PC-9 (cell line): ENCODE measurements at regions not wholly inside any gene's neighbourhood (a gene's known extent, or its start where the extent isn't known, plus 50 kb on each side); places are given as distances from the start of the nearest gene placed in this dataset.

Source experiments
- BruUV-seq: library from RNA; stranded (reverse); fragments of 400-500 nt; replicated peaks from 2 replicates; lab custom pipeline; 2021; lab: Mats Ljungman, UMichigan
- CTCF ChIA-PET: fragments of 300-600 bp; sonication (Branson Sonifier 250); formaldehyde crosslinking; loops from one replicate; lab custom pipeline; 2022; ENCODE audit warnings: antibody characterized with exemption; lab: Charles Lee
- POLR2A ChIA-PET: fragments of 300-600 bp; sonication (Branson Sonifier 250); formaldehyde crosslinking; loops from one replicate; lab custom pipeline; 2022; ENCODE audit warnings: antibody characterized with exemption; ENCODE audit not compliant: unreplicated experiment; lab: Charles Lee
- DNase-seq, 2 experiments: peaks; one replicate each; pipeline versions ENCODE4 v3.0.0 to v3.0.0-alpha.2; 2015 to 2022; ENCODE audit warnings: mixed read lengths in 1 of 2
- H2AFZ ChIP-seq: fragments of 200-600 bp; sonication (generic); 2 replicates; pipeline ENCODE4 v1.8.1; 2017; ENCODE audit warnings: antibody characterized with exemption
- H3F3A ChIP-seq: fragments of 200-600 bp; sonication (generic); 2 replicates; pipeline ENCODE4 v1.8.1; 2017; ENCODE audit warnings: antibody characterized with exemption, mild to moderate bottlenecking, low read depth; ENCODE audit not compliant: insufficient read depth
- H3K27ac ChIP-seq: fragments of 200-600 bp; sonication (generic); 2 replicates; pipeline ENCODE4 v1.6.1; 2016; ENCODE audit warnings: mixed run types
- H3K27me3 ChIP-seq: fragments of 200-600 bp; sonication (generic); 2 replicates; pipeline ENCODE4 v1.6.1; 2016; ENCODE audit warnings: low read depth, mixed run types; ENCODE audit not compliant: insufficient read depth
- H3K36me3 ChIP-seq: fragments of 200-600 bp; sonication (generic); 2 replicates; pipeline ENCODE4 v1.6.1; 2016; ENCODE audit warnings: low read depth, mixed run types
- H3K4me1 ChIP-seq: fragments of 200-600 bp; sonication (generic); replicated peaks from 2 replicates; pipeline ENCODE4 v1.6.1; 2016; ENCODE audit warnings: mixed run types; ENCODE audit not compliant: insufficient read depth
- H3K4me2 ChIP-seq: fragments of 200-600 bp; sonication (generic); 2 replicates; pipeline ENCODE4 v1.6.1; 2017; ENCODE audit warnings: mixed run types
- H3K4me3 ChIP-seq: fragments of 200-600 bp; sonication (generic); 2 replicates; pipeline ENCODE4 v1.6.1; 2016; ENCODE audit warnings: mixed run types
- H3K79me2 ChIP-seq: fragments of 200-600 bp; sonication (generic); 2 replicates; pipeline ENCODE4 v1.6.1; 2017; ENCODE audit warnings: low read depth, mixed run types
- H3K9me2 ChIP-seq: fragments of 200-600 bp; sonication (generic); 2 replicates; pipeline ENCODE4 v1.8.1; 2017; ENCODE audit warnings: mild to moderate bottlenecking; ENCODE audit not compliant: insufficient read depth
- H3K9me3 ChIP-seq: fragments of 200-600 bp; sonication (generic); 2 replicates; pipeline ENCODE4 v1.8.1; 2016; ENCODE audit warnings: low read depth; ENCODE audit not compliant: insufficient read depth
- H4K20me1 ChIP-seq: fragments of 200-600 bp; sonication (generic); 2 replicates; pipeline ENCODE4 v1.8.1; 2017; ENCODE audit not compliant: insufficient read depth
- CTCF ChIP-seq: fragments of 200-600 bp; sonication (generic); conservative IDR thresholded peaks from 2 replicates; pipeline ENCODE4 v1.6.1; 2017; ENCODE audit warnings: mixed run types, antibody characterized with exemption, mild to moderate bottlenecking, moderate library complexity
- EZH2 ChIP-seq: fragments of 200-600 bp; sonication (generic); IDR thresholded peaks from 2 replicates; pipeline ENCODE4 v1.8.0; 2017; ENCODE audit warnings: antibody characterized with exemption, low read depth
- intact Hi-C: fragments of 100-400 bp; cut with micrococcal nuclease; formaldehyde crosslinking; loops from one replicate; pipeline ENCODE4 v1.10.0; 2022; ENCODE audit not compliant: unreplicated experiment

GRCh38 chr13:73962284-73962683 is 171.9 kb downstream of the KLF12 start:
- ChIA-PET CTCF (no interaction called here), POLR2A (no interaction called here)
- H3F3A ChIP-seq, result no peaks in the 10 kb centered on the region
- H3K36me3 ChIP-seq, result no peaks in the 10 kb centered on the region
- intact Hi-C loops, result no loop called here
- no peak overlapping the region for H3K4me3 ChIP-seq
- no peaks in the 10 kb centered on the region for H3K79me2 ChIP-seq
- no peak for DNase-seq
- H3K9me2 ChIP-seq, result no peaks in the 10 kb centered on the region
- TF ChIP-seq CTCF, result no peak
- TF ChIP-seq EZH2, result no peak
- BruUV-seq, result no TSS peak
- H3K27me3 ChIP-seq, result no peaks in the 10 kb centered on the region
- no peaks in the 10 kb centered on the region for H3K4me1 ChIP-seq
- H3K4me2 ChIP-seq, result no peak overlapping the region
- no peak overlapping the region for H3K27ac ChIP-seq
- H4K20me1 ChIP-seq, result no peaks in the 10 kb centered on the region
- H3K9me3 ChIP-seq, result no peaks in the 10 kb centered on the region
- no peak overlapping the region for H2AFZ ChIP-seq

- Histone ChIP-seq H3K4me1 (no peaks in the 10 kb centered on the region), H4K20me1 (no peaks in the 10 kb centered on the region), H3K36me3 (no peaks in the 10 kb centered on the region), H2AFZ (no peak overlapping the region), H3K9me2 (no peaks in the 10 kb centered on the region), H3K4me2 (no peak overlapping the region), H3K27me3 (no peaks in the 10 kb centered on the region), H3K9me3 (no peaks in the 10 kb centered on the region), H3K79me2 (no peaks in the 10 kb centered on the region), H3K4me3 (no peak overlapping the region), H3K27ac (no peak overlapping the region), H3F3A (no peaks in the 10 kb centered on the region)
- ChIA-PET CTCF (no interaction called here), POLR2A (no interaction called here)
- intact Hi-C loops, result no loop called here
- BruUV-seq, result no TSS peak
- TF ChIP-seq EZH2 (no peak), CTCF (no peak)
- DNase-seq, result no peak
These were observed 173.0 kb downstream of the KLF12 start for GRCh38 chr13:73961181-73961580.

GRCh38 chr13:73960474-73960873 is 173.7 kb downstream of the KLF12 start:
- Histone ChIP-seq H3K27ac (no peak overlapping the region), H3K9me3 (no peaks in the 10 kb centered on the region), H3K36me3 (no peaks in the 10 kb centered on the region), H2AFZ (no peak overlapping the region), H3K4me3 (no peak overlapping the region), H3K4me2 (no peak overlapping the region), H3K4me1 (no peaks in the 10 kb centered on the region), H3K27me3 (no peaks in the 10 kb centered on the region), H3K9me2 (no peaks in the 10 kb centered on the region), H4K20me1 (no peaks in the 10 kb centered on the region), H3F3A (no peaks in the 10 kb centered on the region), H3K79me2 (no peaks in the 10 kb centered on the region)
- ChIA-PET CTCF (interaction anchor here (0.7 kb wide), 1 partner anchor 205 kb away, joined by 4 read pairs; no protein-coding TSS in a partner anchor), POLR2A (no interaction called here)
- no peak for DNase-seq
- no peak for TF ChIP-seq EZH2
- no peak for TF ChIP-seq CTCF
- intact Hi-C loops, result no loop called here
- no TSS peak for BruUV-seq
